ES-I3 (cell line): ENCODE measurements at regions not wholly inside any gene's neighbourhood (a gene's known extent, or its start where the extent isn't known, plus 50 kb on each side); places are given as distances from the start of the nearest gene placed in this dataset.

Source experiments
- H3K36me3 ChIP-seq: 2 replicates; pipeline ENCODE4 v1.6.1; 2013; ENCODE audit warnings: mild to moderate bottlenecking, low read length, control low read depth, moderate library complexity; ENCODE audit not compliant: insufficient read depth
- H3K4me1 ChIP-seq: 2 replicates; pipeline ENCODE4 v1.6.1; 2013; ENCODE audit warnings: mild to moderate bottlenecking, control low read depth, low read length; ENCODE audit not compliant: insufficient read depth
- H3K9ac ChIP-seq: 2 replicates; pipeline ENCODE4 v1.6.1; 2013; ENCODE audit warnings: low read depth, mild to moderate bottlenecking, low read length, moderate library complexity
- H3K9me3 ChIP-seq: 2 replicates; pipeline ENCODE4 v1.6.1; 2013; ENCODE audit warnings: mild to moderate bottlenecking, low read length, moderate library complexity; ENCODE audit not compliant: control insufficient read depth, insufficient read depth

- Histone ChIP-seq H3K9me3 (no peaks in the 10 kb centered on the region), H3K9ac (no peak overlapping the region), H3K4me1 (peaks cover 6% of the 10 kb centered on the region), H3K36me3 (no peaks in the 10 kb centered on the region)
Measured at GRCh38 chr11:103681855-103682254, 354.6 kb upstream of the DDI1 start.

- Histone ChIP-seq H3K9me3 (no peaks in the 10 kb centered on the region), H3K4me1 (peaks cover 6% of the 10 kb centered on the region), H3K9ac (no peak overlapping the region), H3K36me3 (no peaks in the 10 kb centered on the region)
Measured at GRCh38 chr11:103682318-103683184, 353.9 kb upstream of the DDI1 start.

GRCh38 chr11:103683576-103683975 is 352.9 kb upstream of the DDI1 start:
- Histone ChIP-seq H3K9me3 (no peaks in the 10 kb centered on the region), H3K9ac (no peak overlapping the region), H3K4me1 (peaks cover 6% of the 10 kb centered on the region), H3K36me3 (no peaks in the 10 kb centered on the region)

GRCh38 chr11:103688924-103689323 is 347.5 kb upstream of the DDI1 start:
- Histone ChIP-seq H3K9ac (no peak overlapping the region), H3K36me3 (no peaks in the 10 kb centered on the region), H3K4me1 (no peaks in the 10 kb centered on the region), H3K9me3 (no peaks in the 10 kb centered on the region)

- H3K4me1 ChIP-seq = no peaks in the 10 kb centered on the region
- no peaks in the 10 kb centered on the region for H3K9me3 ChIP-seq
- no peaks in the 10 kb centered on the region for H3K36me3 ChIP-seq
- no peak overlapping the region for H3K9ac ChIP-seq
Measured at GRCh38 chr11:103690356-103690755, 346.1 kb upstream of the DDI1 start.

- H3K4me1 ChIP-seq = no peaks in the 10 kb centered on the region
Measured at GRCh38 chr11:103696123-103696522, 340.3 kb upstream of the DDI1 start.

GRCh38 chr11:103699216-103699615 is 337.2 kb upstream of the DDI1 start:
- no peaks in the 10 kb centered on the region; the same call in 1 of the 2 replicates for H3K9me3 ChIP-seq
- no peak overlapping the region for H3K9ac ChIP-seq
- no peaks in the 10 kb centered on the region for H3K36me3 ChIP-seq
- no peaks in the 10 kb centered on the region for H3K4me1 ChIP-seq

More at GRCh38 chr11:103696123-103696522, 340.3 kb upstream of the DDI1 start:
- Histone ChIP-seq H3K9ac (no peak overlapping the region), H3K36me3 (no peaks in the 10 kb centered on the region), H3K9me3 (no peaks in the 10 kb centered on the region; the same call in 1 of the 2 replicates)

- H3K4me1 ChIP-seq = no peaks in the 10 kb centered on the region
Measured at GRCh38 chr11:103699656-103700055, 336.8 kb upstream of the DDI1 start.

GRCh38 chr11:103700622-103701021 is 335.8 kb upstream of the DDI1 start:
- H3K4me1 ChIP-seq = no peaks in the 10 kb centered on the region
- H3K9me3 ChIP-seq = no peaks in the 10 kb centered on the region; the same call in 1 of the 2 replicates
- no peak overlapping the region for H3K9ac ChIP-seq
- no peaks in the 10 kb centered on the region for H3K36me3 ChIP-seq

More at GRCh38 chr11:103699656-103700055, 336.8 kb upstream of the DDI1 start:
- Histone ChIP-seq H3K9me3 (no peaks in the 10 kb centered on the region; the same call in 1 of the 2 replicates), H3K9ac (no peak overlapping the region), H3K36me3 (no peaks in the 10 kb centered on the region)

GRCh38 chr11:103703437-103703836 is 333.0 kb upstream of the DDI1 start:
- no peaks in the 10 kb centered on the region for H3K36me3 ChIP-seq
- H3K9me3 ChIP-seq = no peaks in the 10 kb centered on the region
- H3K4me1 ChIP-seq = no peaks in the 10 kb centered on the region
- H3K9ac ChIP-seq = no peak overlapping the region

GRCh38 chr11:103703954-103704353 is 332.5 kb upstream of the DDI1 start:
- Histone ChIP-seq H3K36me3 (peaks cover 1% of the 10 kb centered on the region; the same call in 1 of the 2 replicates), H3K9me3 (no peaks in the 10 kb centered on the region), H3K9ac (no peak overlapping the region), H3K4me1 (no peaks in the 10 kb centered on the region)

GRCh38 chr11:103705642-103706041 is 330.8 kb upstream of the DDI1 start:
- H3K9me3 ChIP-seq = no peaks in the 10 kb centered on the region
- H3K9ac ChIP-seq = no peak overlapping the region
- H3K36me3 ChIP-seq = peaks cover 4% of the 10 kb centered on the region; the same call in 1 of the 2 replicates
- no peaks in the 10 kb centered on the region for H3K4me1 ChIP-seq

- Histone ChIP-seq H3K36me3 (peaks cover 4% of the 10 kb centered on the region; the same call in 1 of the 2 replicates), H3K9ac (no peak overlapping the region), H3K9me3 (no peaks in the 10 kb centered on the region), H3K4me1 (no peaks in the 10 kb centered on the region)
Measured at GRCh38 chr11:103709371-103709770, 327.1 kb upstream of the DDI1 start.

- H3K9me3 ChIP-seq = no peaks in the 10 kb centered on the region
- H3K9ac ChIP-seq = no peak overlapping the region
- no peaks in the 10 kb centered on the region for H3K4me1 ChIP-seq
- no peaks in the 10 kb centered on the region for H3K36me3 ChIP-seq
Measured at GRCh38 chr11:103714246-103714645, 322.2 kb upstream of the DDI1 start.

- H3K4me1 ChIP-seq = no peaks in the 10 kb centered on the region
- no peaks in the 10 kb centered on the region for H3K36me3 ChIP-seq
- H3K9me3 ChIP-seq = no peaks in the 10 kb centered on the region
- H3K9ac ChIP-seq = no peak overlapping the region
Measured at GRCh38 chr11:103716363-103716762, 320.1 kb upstream of the DDI1 start.
